Pancreas (tissue), 10 donors: ENCODE measurements at regions not wholly inside any gene's neighbourhood (a gene's known extent, or its start where the extent isn't known, plus 50 kb on each side); places are given as distances from the start of the nearest gene placed in this dataset.

Source experiments
- ATAC-seq, 4 donors: fragments of 200-7000 bp; cut with Tn5 transposase; one replicate each; pipeline versions ENCODE4 v1.8.0 to v1.9.1; 2020; ENCODE audit warnings: mild to moderate bottlenecking in 4 of 4, moderate library complexity in 4 of 4
- DNase-seq, 6 donors: peaks; one replicate each; pipeline ENCODE4 v3.0.0-alpha.2; 2020
- FAIRE-seq: peaks from 2 replicates; lab custom pipeline; 2012; peaks lifted over from hg19 to GRCh38; lab: Jason Lieb, UNC
- H3K27ac ChIP-seq, 4 donors: fragments of 200-600 bp; sonication (generic); 1 replicate in 3 of 4; 2 replicates in 1 of 4; pipeline versions ENCODE4 v1.5.0 to v1.8.0; 2020
- H3K27me3 ChIP-seq, 4 donors: fragments of 200-600 bp; one replicate each; pipeline ENCODE4 v1.8.0; 2021
- H3K36me3 ChIP-seq, 3 donors: fragments of 200-600 bp; sonication (generic) in 1 of 3; one replicate each; pipeline versions ENCODE4 v1.5.0 to v1.8.0; 2020 to 2021
- H3K4me1 ChIP-seq, 3 donors: fragments of 200-600 bp; one replicate each; pipeline ENCODE4 v1.8.0; 2021
- H3K4me3 ChIP-seq, 4 donors: fragments of 200-600 bp; sonication (generic) in 2 of 4; one replicate each; pipeline versions ENCODE4 v1.5.0 to v1.8.0; 2020 to 2021
- H3K9me3 ChIP-seq, 4 donors: fragments of 200-600 bp; one replicate each; pipeline ENCODE4 v1.8.0; 2021
- CTCF ChIP-seq, 4 donors: fragments of 200-600 bp; sonication (generic) in 3 of 4; IDR thresholded peaks; one replicate each; pipeline versions ENCODE4 v1.5.0 to v1.8.0; 2021; ENCODE audit warnings: antibody characterized with exemption in 4 of 4
- WGBS, 2 donors: extraction: QIAGEN DNeasy Blood & Tissue Kit; methylation state at CpG; one replicate each; pipeline ENCODE4 v1.1.7; 2013; 5-methylcytosine and 5-hydroxymethylcytosine counted together
- intact Hi-C, 3 donors: fragments of 100-400 bp; cut with DNase I; formaldehyde crosslinking; loops; one replicate each; pipeline versions ENCODE4 v1.11.1 to v1.14.2; 2022
- donor health status: healthy with polysubstance abuse.
- donor health status: DM: no; HTN: no; CAD: no; lungs with moderate emphysema.
- donor health status: DM: no; HTN: no; CAD: no.
- donor health status: control.
- donor health status: control.
- donor health status: Bipolar disorder and iron deficiency.
- donor health status: DM: yes; HTN: yes; CAD: no.
- donor health status: DM: no; HTN: no; CAD: no.
- donor health status: DM: no; HTN: no; CAD: no.
- donor health status: DM: yes; HTN: yes; CAD: no.

GRCh38 chr11:28760676-28761390 lies 652.6 kb downstream of the METTL15 start:
- no peak overlapping the region for H3K27ac ChIP-seq
- H3K9me3 ChIP-seq, result no peaks in the 10 kb centered on the region
- no peaks in the 10 kb centered on the region for H3K36me3 ChIP-seq
- FAIRE-seq (no peak), ATAC-seq (peak in 1 of 4 donors; percentile 41), DNase-seq (no peak)
- TF ChIP-seq CTCF (IDR thresholded peaks at IDR 0.05), result no peak
- no peaks in the 10 kb centered on the region for H3K27me3 ChIP-seq
- no peaks in the 10 kb centered on the region for H3K4me1 ChIP-seq
- H3K4me3 ChIP-seq, result no peak overlapping the region
- 73 to 75% methylated on average over 8 of the region's 8 CpGs for WGBS, 2 donors
- intact Hi-C loops, result no loop called here

- Histone ChIP-seq H3K36me3 (no peaks in the 10 kb centered on the region), H3K4me1 (no peaks in the 10 kb centered on the region), H3K27me3 (no peaks in the 10 kb centered on the region), H3K9me3 (no peaks in the 10 kb centered on the region), H3K27ac (no peak overlapping the region), H3K4me3 (no peak overlapping the region)
- ATAC-seq (peak; percentile 60 to 96 (median 82)), DNase-seq (peak in 1 of 6 donors; percentile 20), FAIRE-seq (no peak)
- no peak for TF ChIP-seq CTCF (IDR thresholded peaks at IDR 0.05)
- intact Hi-C loops, result no loop called here
These were observed 651.1 kb downstream of the METTL15 start for GRCh38 chr11:28759311-28759710.

- intact Hi-C loops, result no loop called here
- 76 to 87% methylated on average over 5 of the region's 5 CpGs for WGBS, 2 donors
- Histone ChIP-seq H3K4me1 (no peaks in the 10 kb centered on the region), H3K4me3 (no peak overlapping the region), H3K27ac (no peak overlapping the region), H3K9me3 (no peaks in the 10 kb centered on the region), H3K36me3 (no peaks in the 10 kb centered on the region), H3K27me3 (no peaks in the 10 kb centered on the region)
- no peak for TF ChIP-seq CTCF (IDR thresholded peaks at IDR 0.05)
- FAIRE-seq (no peak), ATAC-seq (no peak), DNase-seq (no peak)
These were observed 649.7 kb downstream of the METTL15 start for GRCh38 chr11:28757725-28758515.

- Histone ChIP-seq H3K36me3 (no peaks in the 10 kb centered on the region), H3K27me3 (no peaks in the 10 kb centered on the region), H3K4me1 (no peaks in the 10 kb centered on the region), H3K27ac (no peak overlapping the region), H3K4me3 (no peak overlapping the region), H3K9me3 (no peaks in the 10 kb centered on the region)
- intact Hi-C loops, result no loop called here
- no peak for FAIRE-seq
- WGBS, 2 donors, result 52 to 76% methylated on average over 1 of the region's 1 CpG
- peak in 1 of 4 donors; percentile 15 for ATAC-seq
- no peak for TF ChIP-seq CTCF (IDR thresholded peaks at IDR 0.05)
- DNase-seq, result no peak
These were observed 648.8 kb downstream of the METTL15 start for GRCh38 chr11:28756977-28757376.

GRCh38 chr11:28743061-28743550 lies 634.9 kb downstream of the METTL15 start:
- ATAC-seq (no peak), DNase-seq (no peak), FAIRE-seq (no peak)
- H3K27ac ChIP-seq, result no peak overlapping the region
- no peaks in the 10 kb centered on the region for H3K9me3 ChIP-seq
- no peaks in the 10 kb centered on the region for H3K36me3 ChIP-seq
- no peak overlapping the region for H3K4me3 ChIP-seq
- no peaks in the 10 kb centered on the region for H3K27me3 ChIP-seq
- TF ChIP-seq CTCF (IDR thresholded peaks at IDR 0.05), result no peak
- intact Hi-C loops, result no loop called here
- no peaks in the 10 kb centered on the region for H3K4me1 ChIP-seq
